K562 (cell line): ENCODE measurements at regions not wholly inside any gene's neighbourhood (a gene's known extent, or its start where the extent isn't known, plus 50 kb on each side); places are given as distances from the start of the nearest gene placed in this dataset.
A peak's percentile ranks its signal among the peaks of the same experiment; 100 is the strongest.
"Not testable (repeated sequence)": the region's sequence is repeated elsewhere in the genome, so short reads cannot be mapped to it uniquely, and the experiment has no call there.

Experiments
- ATF1 ChIP-seq, 2 experiments: fragments of 450-650 bp in 1 of 2; IDR thresholded peaks; 2 replicates each; pipeline ENCODE4 v1.6.1; 2016; ENCODE audit warnings: missing compliant biosample characterization in 1 of 2, missing genetic modification characterization in 1 of 2
- BCOR ChIP-seq: fragments of 450-650 bp; IDR thresholded peaks from 2 replicates; pipeline ENCODE4 v1.6.1; 2016
- FOXM1 ChIP-seq, 2 experiments: fragments of 450-650 bp in 1 of 2; sonication (generic) in 1 of 2; formaldehyde crosslinking in 1 of 2; IDR thresholded peaks; 2 replicates each; pipeline versions ENCODE4 v1.6.1 to v1.9.0; 2017 to 2022; ENCODE audit warnings: low read depth in 2 of 2, mild to moderate bottlenecking in 2 of 2, missing genetic modification reagents in 1 of 2, moderate library complexity in 1 of 2
- GATAD2B ChIP-seq: fragments of 450-650 bp; IDR thresholded peaks from 2 replicates; pipeline ENCODE4 v1.6.1; 2017; ENCODE audit warnings: mild to moderate bottlenecking, borderline replicate concordance
- HDAC1 ChIP-seq, 2 experiments: fragments of 450-650 bp; IDR thresholded peaks; 2 replicates each; pipeline ENCODE4 v1.6.1; 2016 to 2017; ENCODE audit warnings: inconsistent platforms in 1 of 2, mild to moderate bottlenecking in 1 of 2, moderate library complexity in 1 of 2
- HDAC2 ChIP-seq: fragments of 450-650 bp; IDR thresholded peaks from 2 replicates; pipeline ENCODE4 v1.6.1; 2016; ENCODE audit warnings: mild to moderate bottlenecking
- KHSRP ChIP-seq: fragments of 450-650 bp; IDR thresholded peaks from 2 replicates; pipeline ENCODE4 v1.6.1; 2017
- NCOR1 ChIP-seq: fragments of 450-650 bp; IDR thresholded peaks from 2 replicates; pipeline ENCODE4 v1.6.1; 2016; ENCODE audit warnings: mild to moderate bottlenecking, moderate library complexity
- PHB2 ChIP-seq: fragments of 450-650 bp; IDR thresholded peaks from 2 replicates; pipeline ENCODE4 v1.6.1; 2017; ENCODE audit warnings: low read depth
- SMAD4 ChIP-seq: fragments of 250-450 bp; sonication (Bioruptor Pico); conservative IDR thresholded peaks from 2 replicates; pipeline ENCODE4 v1.8.0; 2021; ENCODE audit warnings: inconsistent platforms, mild to moderate bottlenecking, moderate library complexity
- SMARCA4 ChIP-seq: fragments of 450-650 bp; IDR thresholded peaks from 2 replicates; pipeline ENCODE4 v1.6.1; 2016
- TAL1 ChIP-seq: fragments of 450-650 bp; IDR thresholded peaks from 2 replicates; pipeline ENCODE4 v1.6.1; 2016; ENCODE audit warnings: mild to moderate bottlenecking
- ZNF311 ChIP-seq: fragments of 250-450 bp; sonication (Bioruptor Pico); IDR thresholded peaks from 2 replicates; pipeline ENCODE4 v1.4.0; 2020; ENCODE audit warnings: mild to moderate bottlenecking, moderate library complexity
- ZNF584 ChIP-seq: fragments of 200-800 bp; sonication (Bioruptor generic); IDR thresholded peaks from 2 replicates; pipeline ENCODE4 v1.6.1; 2016; ENCODE audit warnings: low read depth, mild to moderate bottlenecking, missing genetic modification characterization, missing compliant biosample characterization
- ZNF589 ChIP-seq: fragments of 200-800 bp; sonication (Bioruptor generic); IDR thresholded peaks from 2 replicates; pipeline ENCODE4 v1.6.1; 2016; ENCODE audit warnings: low read depth, missing genetic modification characterization, missing compliant biosample characterization
- TF ChIP-seq, protein P1 (sequence below), 2 experiments: fragments of 150-350 bp in 1 of 2; IDR thresholded peaks; 2 replicates each; pipeline ENCODE4 v1.6.1; 2012 to 2016; ENCODE audit warnings: low read depth in 2 of 2, low read length in 2 of 2, mild to moderate bottlenecking in 1 of 2, moderate library complexity in 1 of 2
- TF ChIP-seq, protein P2 (sequence below), 2 experiments: IDR thresholded peaks in 1 of 2; conservative IDR thresholded peaks in 1 of 2; 2 replicates each; pipeline ENCODE4 v1.6.1; 2016; ENCODE audit warnings: low read depth in 2 of 2, mild to moderate bottlenecking in 1 of 2, missing compliant biosample characterization in 1 of 2, missing genetic modification characterization in 1 of 2, moderate library complexity in 1 of 2
- TF ChIP-seq, protein P3 (sequence below): fragments of 450-650 bp; formaldehyde crosslinking; IDR thresholded peaks from 2 replicates; pipeline ENCODE4 v1.4.0; 2022; ENCODE audit warnings: mild to moderate bottlenecking, moderate library complexity
- TF ChIP-seq, protein P4 (sequence below), 2 experiments: fragments of 450-650 bp in 1 of 2; sonication (generic) in 1 of 2; formaldehyde crosslinking in 1 of 2; IDR thresholded peaks in 1 of 2; conservative IDR thresholded peaks in 1 of 2; 2 replicates each; pipeline versions ENCODE4 v1.6.1 to v1.8.1; 2016 to 2023; ENCODE audit warnings: mild to moderate bottlenecking in 2 of 2, moderate library complexity in 2 of 2, inconsistent platforms in 1 of 2, missing genetic modification reagents in 1 of 2

DNA sequence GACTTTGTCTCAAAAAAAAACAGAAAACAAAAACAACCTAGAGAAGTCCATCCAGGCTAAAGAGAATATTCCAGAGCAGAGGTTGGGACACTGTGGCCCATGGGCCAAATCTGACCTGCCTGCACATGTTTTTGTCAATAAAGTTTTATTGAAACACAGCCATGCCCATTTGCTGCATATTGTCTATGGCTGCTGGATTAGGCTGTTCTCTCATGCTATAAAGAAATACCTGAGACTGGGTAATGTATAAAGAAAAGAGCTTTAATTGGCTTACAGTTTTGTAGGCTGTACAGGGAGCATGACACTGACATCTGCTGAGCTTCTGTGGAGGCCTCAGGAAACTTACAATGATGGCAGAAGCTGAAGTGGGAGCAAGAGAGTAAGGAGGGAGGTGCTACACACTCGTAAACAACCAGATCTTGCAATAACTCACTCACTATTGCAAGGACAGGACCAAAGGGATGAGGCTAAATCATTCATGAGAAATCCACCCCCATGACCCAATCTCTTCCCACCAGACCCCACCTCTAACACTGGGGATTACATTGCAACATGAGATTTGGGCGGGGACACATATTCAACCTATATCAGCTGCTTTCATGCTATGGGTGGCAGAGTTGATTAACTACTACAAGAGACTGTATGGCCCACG lies 122.5 kb upstream of the KRTAP5-11 start (continued):
- not testable (repeated sequence) for TF ChIP-seq ATF1 (CRISPR knock-in tag; IDR thresholded peaks at IDR 0.05); FOXM1 (CRISPR knock-in tag; IDR thresholded peaks at IDR 0.05; ENCODE audit: low read depth)
- 0 out of 2 replicates have a peak, but pooled peaks have one; percentile 13 for TF ChIP-seq ATF1 (tag; IDR thresholded peaks at IDR 0.05)
- peak; percentile 57; the same call in 1 of the 2 replicates for TF ChIP-seq SMAD4 (CRISPR knock-in tag)
- TF ChIP-seq SMARCA4, result peak; percentile 90
- TF ChIP-seq PHB2, result peak; percentile 73
- TF ChIP-seq ZNF311 (CRISPR knock-in tag), result 0 out of 2 replicates have a peak, but pooled peaks have one; percentile 47
- peak; percentile 25; the same call in 1 of the 2 replicates for TF ChIP-seq ZNF589
- TF ChIP-seq TAL1, result peak; percentile 97
- peak in 1 of 2 experiments; percentile 90; a peak in 2 of 4 replicates for TF ChIP-seq HDAC1 (IDR thresholded peaks at IDR 0.05)
- TF ChIP-seq NCOR1, result peak; percentile 93
- TF ChIP-seq, protein P1, sequence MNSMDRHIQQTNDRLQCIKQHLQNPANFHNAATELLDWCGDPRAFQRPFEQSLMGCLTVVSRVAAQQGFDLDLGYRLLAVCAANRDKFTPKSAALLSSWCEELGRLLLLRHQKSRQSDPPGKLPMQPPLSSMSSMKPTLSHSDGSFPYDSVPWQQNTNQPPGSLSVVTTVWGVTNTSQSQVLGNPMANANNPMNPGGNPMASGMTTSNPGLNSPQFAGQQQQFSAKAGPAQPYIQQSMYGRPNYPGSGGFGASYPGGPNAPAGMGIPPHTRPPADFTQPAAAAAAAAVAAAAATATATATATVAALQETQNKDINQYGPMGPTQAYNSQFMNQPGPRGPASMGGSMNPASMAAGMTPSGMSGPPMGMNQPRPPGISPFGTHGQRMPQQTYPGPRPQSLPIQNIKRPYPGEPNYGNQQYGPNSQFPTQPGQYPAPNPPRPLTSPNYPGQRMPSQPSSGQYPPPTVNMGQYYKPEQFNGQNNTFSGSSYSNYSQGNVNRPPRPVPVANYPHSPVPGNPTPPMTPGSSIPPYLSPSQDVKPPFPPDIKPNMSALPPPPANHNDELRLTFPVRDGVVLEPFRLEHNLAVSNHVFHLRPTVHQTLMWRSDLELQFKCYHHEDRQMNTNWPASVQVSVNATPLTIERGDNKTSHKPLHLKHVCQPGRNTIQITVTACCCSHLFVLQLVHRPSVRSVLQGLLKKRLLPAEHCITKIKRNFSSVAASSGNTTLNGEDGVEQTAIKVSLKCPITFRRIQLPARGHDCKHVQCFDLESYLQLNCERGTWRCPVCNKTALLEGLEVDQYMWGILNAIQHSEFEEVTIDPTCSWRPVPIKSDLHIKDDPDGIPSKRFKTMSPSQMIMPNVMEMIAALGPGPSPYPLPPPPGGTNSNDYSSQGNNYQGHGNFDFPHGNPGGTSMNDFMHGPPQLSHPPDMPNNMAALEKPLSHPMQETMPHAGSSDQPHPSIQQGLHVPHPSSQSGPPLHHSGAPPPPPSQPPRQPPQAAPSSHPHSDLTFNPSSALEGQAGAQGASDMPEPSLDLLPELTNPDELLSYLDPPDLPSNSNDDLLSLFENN (IDR thresholded peaks at IDR 0.05; ENCODE audit: low read depth in 2 of 2, low read length in 2 of 2), result 0 out of 4 replicates have a peak, but pooled peaks of 1 of the 2 experiments have one; percentile 45
- TF ChIP-seq ZNF584, result 0 out of 2 replicates have a peak, but pooled peaks have one; percentile 21
- peak; percentile 98 for TF ChIP-seq HDAC2
- TF ChIP-seq KHSRP, result peak; percentile 53; the same call in 1 of the 2 replicates
- TF ChIP-seq, protein P2, sequence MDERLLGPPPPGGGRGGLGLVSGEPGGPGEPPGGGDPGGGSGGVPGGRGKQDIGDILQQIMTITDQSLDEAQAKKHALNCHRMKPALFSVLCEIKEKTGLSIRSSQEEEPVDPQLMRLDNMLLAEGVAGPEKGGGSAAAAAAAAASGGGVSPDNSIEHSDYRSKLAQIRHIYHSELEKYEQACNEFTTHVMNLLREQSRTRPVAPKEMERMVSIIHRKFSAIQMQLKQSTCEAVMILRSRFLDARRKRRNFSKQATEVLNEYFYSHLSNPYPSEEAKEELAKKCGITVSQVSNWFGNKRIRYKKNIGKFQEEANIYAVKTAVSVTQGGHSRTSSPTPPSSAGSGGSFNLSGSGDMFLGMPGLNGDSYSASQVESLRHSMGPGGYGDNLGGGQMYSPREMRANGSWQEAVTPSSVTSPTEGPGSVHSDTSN (CRISPR knock-in tag; IDR thresholded peaks at IDR 0.05; ENCODE audit: low read depth), result not testable (repeated sequence)
- TF ChIP-seq, protein P2 (tag; conservative IDR thresholded peaks at IDR 0.05; ENCODE audit: low read depth), result peak; percentile 72
- peak; percentile 82 for TF ChIP-seq FOXM1 (IDR thresholded peaks at IDR 0.05; ENCODE audit: low read depth)
- TF ChIP-seq, protein P3, sequence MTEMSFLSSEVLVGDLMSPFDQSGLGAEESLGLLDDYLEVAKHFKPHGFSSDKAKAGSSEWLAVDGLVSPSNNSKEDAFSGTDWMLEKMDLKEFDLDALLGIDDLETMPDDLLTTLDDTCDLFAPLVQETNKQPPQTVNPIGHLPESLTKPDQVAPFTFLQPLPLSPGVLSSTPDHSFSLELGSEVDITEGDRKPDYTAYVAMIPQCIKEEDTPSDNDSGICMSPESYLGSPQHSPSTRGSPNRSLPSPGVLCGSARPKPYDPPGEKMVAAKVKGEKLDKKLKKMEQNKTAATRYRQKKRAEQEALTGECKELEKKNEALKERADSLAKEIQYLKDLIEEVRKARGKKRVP (CRISPR knock-in tag), result peak; percentile 80
- peak; percentile 35; the same call in 1 of the 2 replicates for TF ChIP-seq BCOR
- TF ChIP-seq GATAD2B, result 0 out of 2 replicates have a peak, but pooled peaks have one; percentile 29
- TF ChIP-seq, protein P4, sequence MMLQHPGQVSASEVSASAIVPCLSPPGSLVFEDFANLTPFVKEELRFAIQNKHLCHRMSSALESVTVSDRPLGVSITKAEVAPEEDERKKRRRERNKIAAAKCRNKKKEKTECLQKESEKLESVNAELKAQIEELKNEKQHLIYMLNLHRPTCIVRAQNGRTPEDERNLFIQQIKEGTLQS (IDR thresholded peaks at IDR 0.05), result peak; percentile 90
- TF ChIP-seq, protein P4 (CRISPR knock-in tag; conservative IDR thresholded peaks at IDR 0.05), result not testable (repeated sequence)
